Endothelial cell of umbilical vein (primary cell): ENCODE measurements at regions not wholly inside any gene's neighbourhood (a gene's known extent, or its start where the extent isn't known, plus 50 kb on each side); places are given as distances from the start of the nearest gene placed in this dataset.

Source experiments
- BruUV-seq: library from RNA; stranded (reverse); fragments of 400-500 nt; replicated peaks from 2 replicates; lab custom pipeline; 2021; lab: Mats Ljungman, UMichigan
- CTCF ChIA-PET: fragments of 300-600, 350-600 bp; sonication (Branson Sonifier 250); formaldehyde crosslinking; loops from one replicate; lab custom pipeline; 2021; ENCODE audit warnings: antibody characterized with exemption, inconsistent platforms; lab: Charles Lee
- POLR2A ChIA-PET: fragments of 300-600, 350-600 bp; sonication (Branson Sonifier 250); formaldehyde crosslinking; loops from one replicate; lab custom pipeline; 2021; ENCODE audit warnings: antibody characterized with exemption, inconsistent platforms; lab: Charles Lee
- DNase-seq: peaks from one replicate; pipeline ENCODE4 v3.0.0-alpha.2; 2011; ENCODE audit warnings: low read depth, low spot score
- FAIRE-seq: peaks from 2 replicates; lab custom pipeline; 2011; peaks lifted over from hg19 to GRCh38; lab: Jason Lieb, UNC
- H2AFZ ChIP-seq: 2 replicates; pipeline ENCODE4 v1.6.0; 2012; ENCODE audit warnings: low read depth, low read length, control low read depth, inconsistent platforms
- H3K27ac ChIP-seq: 2 replicates; pipeline ENCODE4 v1.5.1; 2011; ENCODE audit warnings: low read depth, mild to moderate bottlenecking, control low read depth, low read length, moderate library complexity; ENCODE audit not compliant: insufficient read depth
- H3K27me3 ChIP-seq, 2 experiments: 2 replicates each; pipeline versions ENCODE4 v1.6.0 to v1.6.1; 2011; ENCODE audit warnings: low read length in 2 of 2, mixed read lengths in 1 of 2; ENCODE audit not compliant: control insufficient read depth in 2 of 2, insufficient read depth in 2 of 2
- H3K36me3 ChIP-seq, 2 experiments: 2 replicates in 1 of 2; 3 replicates in 1 of 2; pipeline ENCODE4 v1.5.1; 2011; ENCODE audit warnings: low read length in 2 of 2, mild to moderate bottlenecking in 1 of 2, moderate library complexity in 1 of 2; ENCODE audit not compliant: control insufficient read depth in 2 of 2, insufficient read depth in 2 of 2; ENCODE audit errors: extremely low read depth in 1 of 2
- H3K4me1 ChIP-seq: 3 replicates; pipeline ENCODE4 v1.5.1; 2011; ENCODE audit warnings: mild to moderate bottlenecking, low read length; ENCODE audit not compliant: control insufficient read depth, insufficient read depth; ENCODE audit errors: extremely low read depth
- H3K4me2 ChIP-seq: 2 replicates; pipeline ENCODE4 v1.6.1; 2011; ENCODE audit warnings: low read length, control low read depth, mixed read lengths; ENCODE audit not compliant: insufficient read depth
- H3K4me3 ChIP-seq, 3 experiments: fragments of 200-600 bp in 1 of 3; sonication (generic), shearing (Covaris generic) in 1 of 3; replicated peaks in 1 of 3; 2 replicates each; pipeline ENCODE4 v1.5.1; 2011 to 2016; ENCODE audit warnings: control low read depth in 3 of 3, low read length in 3 of 3, mild to moderate bottlenecking in 2 of 3, inconsistent platforms in 1 of 3, low read depth in 1 of 3, moderate library complexity in 1 of 3; ENCODE audit not compliant: insufficient read depth in 1 of 3
- H3K79me2 ChIP-seq: 2 replicates; pipeline ENCODE4 v1.6.0; 2012; ENCODE audit warnings: low read length, inconsistent platforms; ENCODE audit not compliant: control insufficient read depth, insufficient read depth
- H3K9ac ChIP-seq: replicated peaks from 2 replicates; pipeline ENCODE3; 2011; ENCODE audit warnings: low read length, control low read depth; ENCODE audit not compliant: insufficient read depth; ENCODE audit errors: extremely low read depth
- H3K9me1 ChIP-seq: replicated peaks from 3 replicates; pipeline ENCODE4 v1.6.0; 2011; ENCODE audit warnings: mild to moderate bottlenecking, low read length; ENCODE audit not compliant: control insufficient read depth, insufficient read depth; ENCODE audit errors: extremely low read depth
- H3K9me3 ChIP-seq: replicated peaks from 2 replicates; pipeline ENCODE4 v1.5.1; 2012; ENCODE audit warnings: low read length, inconsistent platforms; ENCODE audit not compliant: control insufficient read depth, insufficient read depth
- H4K20me1 ChIP-seq: replicated peaks from 2 replicates; pipeline ENCODE3; 2011; ENCODE audit warnings: mild to moderate bottlenecking, low read length; ENCODE audit not compliant: control insufficient read depth, insufficient read depth; ENCODE audit errors: extremely low read depth
- CTCF ChIP-seq, 2 donors: IDR thresholded peaks; 1 replicate in 1 of 2; 2 replicates in 1 of 2; pipeline ENCODE4 v1.5.1; 2011; ENCODE audit warnings: low read length in 2 of 2, mild to moderate bottlenecking in 2 of 2, moderate library complexity in 2 of 2, control low read depth in 1 of 2, inconsistent platforms in 1 of 2, low read depth in 1 of 2; ENCODE audit not compliant: insufficient read depth in 1 of 2; ENCODE audit errors: extremely low read depth in 1 of 2
- EZH2 ChIP-seq: IDR thresholded peaks from 2 replicates; pipeline ENCODE4 v1.6.1; 2012; ENCODE audit warnings: borderline replicate concordance, low read depth, mild to moderate bottlenecking, moderate library complexity, low read length, inconsistent platforms; ENCODE audit not compliant: severe bottlenecking
- FOS ChIP-seq: IDR thresholded peaks from 2 replicates; pipeline ENCODE4 v1.6.1; 2011; ENCODE audit warnings: mild to moderate bottlenecking, low read length, moderate library complexity, borderline replicate concordance; ENCODE audit not compliant: insufficient read depth
- GATA2 ChIP-seq: IDR thresholded peaks from 2 replicates; pipeline ENCODE4 v1.7.0; 2011; ENCODE audit warnings: low read depth, mild to moderate bottlenecking, moderate library complexity, mixed read lengths, low read length; ENCODE audit not compliant: insufficient read length, insufficient read depth
- JUN ChIP-seq: IDR thresholded peaks from 2 replicates; pipeline ENCODE4 v1.6.1; 2011; ENCODE audit warnings: borderline replicate concordance, low read depth; ENCODE audit not compliant: insufficient read length, insufficient read depth
- MAX ChIP-seq: IDR thresholded peaks from 2 replicates; pipeline ENCODE4 v1.6.1; 2011; ENCODE audit not compliant: insufficient read depth, insufficient read length
- MYC ChIP-seq: IDR thresholded peaks from one replicate; pipeline ENCODE4 v1.6.1; 2011; ENCODE audit warnings: mild to moderate bottlenecking, low read depth, low read length
- POLR2A ChIP-seq: IDR thresholded peaks from 2 replicates; pipeline ENCODE4 v1.6.1; 2012; ENCODE audit warnings: low read depth, mild to moderate bottlenecking, control low read depth, low read length
- POLR2AphosphoS5 ChIP-seq: IDR thresholded peaks from 2 replicates; pipeline ENCODE4 v1.6.1; 2012; ENCODE audit warnings: low read depth, mild to moderate bottlenecking, control low read depth, low read length, moderate library complexity; ENCODE audit not compliant: insufficient read depth
- dilution Hi-C: fragments of 300-500 bp; cut with MboI; formaldehyde crosslinking; loops from one replicate; pipeline ENCODE4 v1.15.0; 2019; ENCODE audit warnings: low sequenced_read_pairs; ENCODE audit not compliant: extremely low pct_ligation_motif_present
- intact Hi-C: fragments of 100-400 bp; cut with micrococcal nuclease; formaldehyde crosslinking; loops from one replicate; pipeline ENCODE4 v1.10.0; 2022

GRCh38 chr7:116348346-116348745 lies 138.0 kb downstream of the TES start:
- H4K20me1 ChIP-seq: no peaks in the 10 kb centered on the region
- H3K4me2 ChIP-seq: no peak overlapping the region
- intact Hi-C loops (no loop called here), dilution Hi-C loops (loop anchor here (25.0 kb wide), 1 partner anchor 164 kb away; no protein-coding TSS in a partner anchor)
- H3K9me1 ChIP-seq: no peaks in the 10 kb centered on the region
- no peak overlapping the region for H3K27ac ChIP-seq
- no peaks in the 10 kb centered on the region for H3K36me3 ChIP-seq
- POLR2A ChIA-PET: no interaction called here
- no peak overlapping the region for H2AFZ ChIP-seq
- no peak for FAIRE-seq
- H3K4me1 ChIP-seq: peaks cover 12% of the 10 kb centered on the region
- no peak for DNase-seq
- H3K27me3 ChIP-seq: no peaks in the 10 kb centered on the region
- no TSS peak for BruUV-seq
- TF ChIP-seq GATA2 (no peak), MYC (no peak), POLR2AphosphoS5 (no peak), CTCF (IDR thresholded peaks at IDR 0.05; ENCODE audit: extremely low read depth in 1 of 2, insufficient read depth in 1 of 2, low read depth in 1 of 2, low read length in 2 of 2) (no peak), POLR2A (no peak), JUN (no peak), FOS (no peak), EZH2 (no peak), MAX (no peak)
- no peak overlapping the region for H3K4me3 ChIP-seq
- no peaks in the 10 kb centered on the region for H3K79me2 ChIP-seq
- no peak overlapping the region for H3K9ac ChIP-seq
- CTCF ChIA-PET: no interaction called here
- H3K9me3 ChIP-seq: peaks cover 3% of the 10 kb centered on the region
